Limb (tissue), 2 donors: ENCODE measurements at regions not wholly inside any gene's neighbourhood (a gene's known extent, or its start where the extent isn't known, plus 50 kb on each side); places are given as distances from the start of the nearest gene placed in this dataset.
A peak's percentile ranks its signal among the peaks of the same experiment; 100 is the strongest.

Experiments used
- DNase-seq, 2 donors: peaks; one replicate each; pipeline ENCODE4 v3.0.0-alpha.2; 2016; ENCODE audit errors: extremely low spot score in 2 of 2

- no peak for DNase-seq
These were observed 365.4 kb upstream of the IRX1 start for GRCh38 chr5:3230254-3230653.

- peak in 1 of 2 donors; percentile 11 for DNase-seq
These were observed 369.3 kb upstream of the IRX1 start for GRCh38 chr5:3226196-3226920.

- no peak for DNase-seq
These were observed 370.3 kb upstream of the IRX1 start for GRCh38 chr5:3225201-3225960.

- DNase-seq: no peak
These were observed 372.7 kb upstream of the IRX1 start for GRCh38 chr5:3222924-3223323.

- DNase-seq: no peak
These were observed 374.2 kb upstream of the IRX1 start for GRCh38 chr5:3221432-3221831.

- DNase-seq: no peak
These were observed 374.9 kb upstream of the IRX1 start for GRCh38 chr5:3220638-3221288.

GRCh38 chr5:3220201-3220600 lies 375.4 kb upstream of the IRX1 start:
- no peak for DNase-seq

- DNase-seq: no peak
These were observed 376.5 kb upstream of the IRX1 start for GRCh38 chr5:3218916-3219650.

- DNase-seq: peak in 1 of 2 donors; percentile 22
These were observed 377.7 kb upstream of the IRX1 start for GRCh38 chr5:3217771-3218495.

GRCh38 chr5:3217114-3217513 lies 378.5 kb upstream of the IRX1 start:
- DNase-seq: peak in 1 of 2 donors; percentile 19

GRCh38 chr5:3216386-3216785 lies 379.2 kb upstream of the IRX1 start:
- no peak for DNase-seq

GRCh38 chr5:3214838-3215374 lies 380.7 kb upstream of the IRX1 start:
- DNase-seq: peak in 1 of 2 donors; percentile 20

GRCh38 chr5:3214396-3214795 lies 381.2 kb upstream of the IRX1 start:
- peak in 1 of 2 donors; percentile 21 for DNase-seq

GRCh38 chr5:3212869-3213268 lies 382.8 kb upstream of the IRX1 start:
- no peak for DNase-seq

GRCh38 chr5:3210531-3210930 lies 385.1 kb upstream of the IRX1 start:
- DNase-seq: no peak

GRCh38 chr5:3209918-3210317 lies 385.7 kb upstream of the IRX1 start:
- no peak for DNase-seq

- DNase-seq: no peak
These were observed 393.1 kb upstream of the IRX1 start for GRCh38 chr5:3202570-3202969.

GRCh38 chr5:3201941-3202340 lies 393.7 kb upstream of the IRX1 start:
- no peak for DNase-seq

- DNase-seq: no peak
These were observed 394.5 kb upstream of the IRX1 start for GRCh38 chr5:3201121-3201520.

GRCh38 chr5:3199962-3200755 lies 395.5 kb upstream of the IRX1 start:
- no peak for DNase-seq
